ENCODE measurements at regions not wholly inside any gene's neighbourhood (a gene's known extent, or its start where the extent isn't known, plus 50 kb on each side); places are given as distances from the start of the nearest gene placed in this dataset.

DNA sequence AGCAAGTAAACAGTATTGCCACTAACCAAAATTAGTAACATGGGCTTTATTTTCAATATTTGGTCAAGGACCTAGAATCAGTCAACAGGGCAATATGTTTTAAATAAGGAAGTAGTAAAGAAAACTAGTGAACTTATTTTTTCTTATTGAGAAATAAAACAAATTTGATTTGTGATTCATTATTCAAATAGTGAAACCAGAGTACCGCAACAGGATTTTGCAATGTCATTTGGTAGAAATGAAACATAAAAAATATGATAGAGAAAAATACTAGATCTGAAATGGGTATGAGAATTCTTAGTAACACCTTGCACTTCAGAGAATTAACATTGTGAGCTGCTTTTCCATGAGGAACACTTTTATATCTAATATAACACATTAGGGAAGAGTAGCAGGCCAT lies 291.8 kb upstream of the GBE1 start:
- no peak overlapping the region for H3K4me3 ChIP-seq (ENCODE audit: control insufficient read depth, low read depth, low read length)
- DNase-seq (ENCODE audit: low read depth) = no peak
- TF ChIP-seq, protein P1, sequence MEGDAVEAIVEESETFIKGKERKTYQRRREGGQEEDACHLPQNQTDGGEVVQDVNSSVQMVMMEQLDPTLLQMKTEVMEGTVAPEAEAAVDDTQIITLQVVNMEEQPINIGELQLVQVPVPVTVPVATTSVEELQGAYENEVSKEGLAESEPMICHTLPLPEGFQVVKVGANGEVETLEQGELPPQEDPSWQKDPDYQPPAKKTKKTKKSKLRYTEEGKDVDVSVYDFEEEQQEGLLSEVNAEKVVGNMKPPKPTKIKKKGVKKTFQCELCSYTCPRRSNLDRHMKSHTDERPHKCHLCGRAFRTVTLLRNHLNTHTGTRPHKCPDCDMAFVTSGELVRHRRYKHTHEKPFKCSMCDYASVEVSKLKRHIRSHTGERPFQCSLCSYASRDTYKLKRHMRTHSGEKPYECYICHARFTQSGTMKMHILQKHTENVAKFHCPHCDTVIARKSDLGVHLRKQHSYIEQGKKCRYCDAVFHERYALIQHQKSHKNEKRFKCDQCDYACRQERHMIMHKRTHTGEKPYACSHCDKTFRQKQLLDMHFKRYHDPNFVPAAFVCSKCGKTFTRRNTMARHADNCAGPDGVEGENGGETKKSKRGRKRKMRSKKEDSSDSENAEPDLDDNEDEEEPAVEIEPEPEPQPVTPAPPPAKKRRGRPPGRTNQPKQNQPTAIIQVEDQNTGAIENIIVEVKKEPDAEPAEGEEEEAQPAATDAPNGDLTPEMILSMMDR (IDR thresholded peaks at IDR 0.05; ENCODE audit: control insufficient read depth, insufficient read depth, low read depth, low read length, missing control alignments) = no peak

DNA sequence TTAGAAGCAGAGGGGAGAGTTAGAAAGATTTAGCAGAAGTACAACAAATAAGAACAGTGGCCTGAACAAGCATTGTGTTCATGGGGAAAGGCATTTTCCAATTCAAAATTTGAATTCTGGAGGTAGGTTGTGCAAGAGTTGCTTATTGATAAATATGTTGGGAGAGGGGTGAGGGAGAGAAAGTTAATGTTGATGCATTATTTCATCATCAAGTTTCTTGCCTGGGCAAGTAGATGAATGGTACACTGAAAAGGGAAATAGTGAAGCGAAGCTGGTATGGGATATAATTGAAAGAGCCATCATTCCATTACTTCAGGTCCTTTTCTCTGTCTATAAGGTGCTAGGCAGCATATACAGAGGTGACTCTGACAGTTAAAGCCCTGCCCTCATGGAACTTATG lies 288.9 kb upstream of the GBE1 start:
- DNase-seq (ENCODE audit: low read depth) = no peak
- no peak overlapping the region for H3K4me3 ChIP-seq (ENCODE audit: control insufficient read depth, low read depth, low read length)
- TF ChIP-seq, protein P1 (IDR thresholded peaks at IDR 0.05; ENCODE audit: control insufficient read depth, insufficient read depth, low read depth, low read length, missing control alignments) = no peak

DNA sequence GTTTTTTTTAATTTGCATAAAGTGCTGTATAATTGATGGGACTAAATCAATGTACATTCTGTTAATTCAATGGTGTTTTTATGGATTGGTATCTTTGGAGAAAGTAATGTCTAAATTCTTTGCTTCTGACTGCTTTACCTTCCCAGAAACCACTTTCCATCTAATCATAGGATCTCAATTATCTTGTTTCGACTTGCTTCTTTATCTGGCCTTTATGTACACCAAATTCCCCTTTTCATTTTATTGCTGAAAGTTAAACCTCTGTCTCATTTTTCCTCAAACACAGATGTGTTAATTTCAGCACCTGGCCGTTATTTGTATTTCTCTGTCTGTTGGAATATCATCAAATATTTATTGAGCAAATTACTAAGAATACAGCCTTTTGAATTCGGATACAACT lies 287.3 kb upstream of the GBE1 start:
- H3K4me3 ChIP-seq (ENCODE audit: control insufficient read depth, low read depth, low read length) = no peak overlapping the region
- no peak for DNase-seq (ENCODE audit: low read depth)
- TF ChIP-seq, protein P1 (IDR thresholded peaks at IDR 0.05; ENCODE audit: control insufficient read depth, insufficient read depth, low read depth, low read length, missing control alignments) = no peak

DNA sequence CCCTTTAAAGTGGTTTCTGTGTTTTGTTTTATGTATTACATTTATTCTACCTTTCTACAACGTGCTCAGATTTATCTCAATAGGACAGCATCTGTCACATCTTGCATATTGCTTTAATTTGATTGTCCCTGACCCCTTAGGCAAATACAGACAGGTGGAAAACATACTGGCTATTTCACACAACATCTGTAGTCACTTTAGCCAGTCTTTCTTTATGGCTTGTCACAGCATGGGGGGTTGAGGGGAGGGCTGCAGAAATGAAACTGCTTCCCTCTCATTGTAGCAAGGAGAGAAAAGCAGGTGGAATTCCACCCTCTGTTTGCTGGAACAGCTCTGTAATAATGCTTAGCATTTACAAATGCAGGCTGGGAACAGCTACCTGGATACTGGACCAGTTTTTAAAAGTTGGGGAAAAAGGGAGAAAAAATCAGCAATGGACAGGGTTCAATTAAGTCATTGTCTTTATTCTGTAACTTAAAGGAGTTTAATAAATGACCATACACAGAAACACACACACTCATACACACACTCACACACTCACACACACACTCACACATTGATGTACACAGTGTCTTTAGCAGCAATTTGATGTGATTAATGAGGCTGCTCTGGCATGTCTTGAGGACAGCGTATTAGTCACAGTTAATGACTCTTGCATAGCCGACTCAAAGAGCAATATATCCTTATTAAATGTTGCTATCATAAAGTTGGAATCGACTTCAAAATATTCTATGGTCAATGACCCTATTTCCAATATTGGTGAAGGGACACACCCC lies 283.7 kb upstream of the GBE1 start:
- no peak overlapping the region for H3K4me3 ChIP-seq (ENCODE audit: control insufficient read depth, low read depth, low read length)
- TF ChIP-seq, protein P1 (IDR thresholded peaks at IDR 0.05; ENCODE audit: control insufficient read depth, insufficient read depth, low read depth, low read length, missing control alignments) = no peak
- no peak for DNase-seq (ENCODE audit: low read depth)

DNA sequence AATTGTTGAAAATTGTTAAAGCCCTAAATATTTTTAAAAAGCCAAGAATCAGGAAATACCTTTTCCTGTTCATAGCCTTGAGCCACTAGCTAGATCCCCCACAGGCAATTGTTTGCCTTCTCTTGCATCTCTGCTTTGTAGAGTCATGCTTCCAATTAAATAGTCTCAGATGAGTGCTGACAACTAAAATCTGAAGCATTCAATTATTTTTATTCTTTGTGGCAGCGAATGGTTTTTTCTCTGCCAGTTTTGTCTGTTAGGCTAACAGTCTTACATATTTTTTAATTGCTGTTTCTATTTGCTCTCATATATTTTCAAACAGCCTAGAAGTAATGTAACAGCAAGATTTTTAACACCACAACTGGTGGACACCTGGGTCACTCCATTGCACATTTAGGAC lies 277.1 kb upstream of the GBE1 start:
- no peak overlapping the region for H3K4me3 ChIP-seq (ENCODE audit: control insufficient read depth, low read depth, low read length)
- DNase-seq (ENCODE audit: low read depth) = no peak
- TF ChIP-seq, protein P1 (IDR thresholded peaks at IDR 0.05; ENCODE audit: control insufficient read depth, insufficient read depth, low read depth, low read length, missing control alignments) = no peak

DNA sequence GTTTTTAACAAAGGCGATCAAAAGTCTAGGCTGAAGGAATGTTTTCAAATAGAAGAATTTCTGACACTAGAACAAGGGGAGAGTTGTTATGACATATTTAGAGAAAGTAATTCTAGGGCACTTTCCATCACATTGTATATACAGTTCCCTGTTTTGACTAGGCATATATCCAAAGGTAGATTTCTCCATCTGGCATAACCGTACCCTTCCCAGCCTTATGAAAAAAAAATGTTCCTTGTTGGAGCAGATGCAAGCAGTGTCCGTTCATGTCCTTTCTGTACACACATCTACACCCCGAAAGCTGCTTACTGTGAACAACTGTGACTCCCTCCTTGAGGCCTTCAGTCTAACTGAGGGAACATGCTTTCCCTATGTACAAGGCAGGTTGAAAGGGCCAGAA lies 271.7 kb upstream of the GBE1 start:
- H3K4me3 ChIP-seq (ENCODE audit: control insufficient read depth, low read depth, low read length) = no peak overlapping the region
- no peak for DNase-seq (ENCODE audit: low read depth)
- TF ChIP-seq, protein P1 (IDR thresholded peaks at IDR 0.05; ENCODE audit: control insufficient read depth, insufficient read depth, low read depth, low read length, missing control alignments) = no peak
